ENCODE measurements at regions not wholly inside any gene's neighbourhood (a gene's known extent, or its start where the extent isn't known, plus 50 kb on each side); places are given as distances from the start of the nearest gene placed in this dataset.
"Not testable (repeated sequence)": the region's sequence is repeated elsewhere in the genome, so short reads cannot be mapped to it uniquely, and the experiment has no call there.

DNA sequence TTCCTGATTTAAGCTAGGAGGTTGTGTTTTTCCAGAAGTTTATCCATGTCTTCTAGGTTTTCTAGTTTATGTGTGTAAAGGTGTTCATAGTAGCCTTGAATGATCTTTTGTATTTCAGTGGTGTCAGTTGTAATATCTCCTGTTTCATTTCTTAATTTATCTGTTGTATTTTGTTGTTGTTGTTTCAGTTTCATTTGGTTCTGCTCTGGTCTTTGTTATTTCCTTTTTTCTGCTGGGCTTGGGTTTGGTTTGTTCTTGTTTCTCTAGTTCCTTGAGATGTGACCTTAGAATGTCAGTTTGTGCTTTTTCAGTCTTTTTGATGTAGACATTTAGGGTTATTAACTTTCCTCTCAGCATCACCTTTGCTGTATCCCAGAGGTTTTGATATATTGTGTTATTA lies 62.8 kb downstream of the SCP2D1 start:
- TF ChIP-seq, protein P1, sequence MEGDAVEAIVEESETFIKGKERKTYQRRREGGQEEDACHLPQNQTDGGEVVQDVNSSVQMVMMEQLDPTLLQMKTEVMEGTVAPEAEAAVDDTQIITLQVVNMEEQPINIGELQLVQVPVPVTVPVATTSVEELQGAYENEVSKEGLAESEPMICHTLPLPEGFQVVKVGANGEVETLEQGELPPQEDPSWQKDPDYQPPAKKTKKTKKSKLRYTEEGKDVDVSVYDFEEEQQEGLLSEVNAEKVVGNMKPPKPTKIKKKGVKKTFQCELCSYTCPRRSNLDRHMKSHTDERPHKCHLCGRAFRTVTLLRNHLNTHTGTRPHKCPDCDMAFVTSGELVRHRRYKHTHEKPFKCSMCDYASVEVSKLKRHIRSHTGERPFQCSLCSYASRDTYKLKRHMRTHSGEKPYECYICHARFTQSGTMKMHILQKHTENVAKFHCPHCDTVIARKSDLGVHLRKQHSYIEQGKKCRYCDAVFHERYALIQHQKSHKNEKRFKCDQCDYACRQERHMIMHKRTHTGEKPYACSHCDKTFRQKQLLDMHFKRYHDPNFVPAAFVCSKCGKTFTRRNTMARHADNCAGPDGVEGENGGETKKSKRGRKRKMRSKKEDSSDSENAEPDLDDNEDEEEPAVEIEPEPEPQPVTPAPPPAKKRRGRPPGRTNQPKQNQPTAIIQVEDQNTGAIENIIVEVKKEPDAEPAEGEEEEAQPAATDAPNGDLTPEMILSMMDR (IDR thresholded peaks at IDR 0.05 in 2 of 3, conservative IDR thresholded peaks at IDR 0.05 in 1 of 3; ENCODE audit: insufficient read depth in 2 of 3, low read depth in 1 of 3, low read length in 3 of 3), result not testable (repeated sequence)
- not testable (repeated sequence) for TF ChIP-seq NR2C2 (CRISPR knock-in tag; IDR thresholded peaks at IDR 0.05); NR2C2 (tag; IDR thresholded peaks at IDR 0.05); CSDE1 (IDR thresholded peaks at IDR 0.05); NFATC3 (IDR thresholded peaks at IDR 0.05); RAD21 (CRISPR knock-in tag; conservative IDR thresholded peaks at IDR 0.05 in 1 of 2, IDR thresholded peaks at IDR 0.05 in 1 of 2); PML (IDR thresholded peaks at IDR 0.05; ENCODE audit: low read length); HNRNPLL (IDR thresholded peaks at IDR 0.05; ENCODE audit: low read depth, low read length, poor library complexity, severe bottlenecking); ZNF77 (CRISPR knock-in tag; IDR thresholded peaks at IDR 0.05)
- TF ChIP-seq, protein P2, sequence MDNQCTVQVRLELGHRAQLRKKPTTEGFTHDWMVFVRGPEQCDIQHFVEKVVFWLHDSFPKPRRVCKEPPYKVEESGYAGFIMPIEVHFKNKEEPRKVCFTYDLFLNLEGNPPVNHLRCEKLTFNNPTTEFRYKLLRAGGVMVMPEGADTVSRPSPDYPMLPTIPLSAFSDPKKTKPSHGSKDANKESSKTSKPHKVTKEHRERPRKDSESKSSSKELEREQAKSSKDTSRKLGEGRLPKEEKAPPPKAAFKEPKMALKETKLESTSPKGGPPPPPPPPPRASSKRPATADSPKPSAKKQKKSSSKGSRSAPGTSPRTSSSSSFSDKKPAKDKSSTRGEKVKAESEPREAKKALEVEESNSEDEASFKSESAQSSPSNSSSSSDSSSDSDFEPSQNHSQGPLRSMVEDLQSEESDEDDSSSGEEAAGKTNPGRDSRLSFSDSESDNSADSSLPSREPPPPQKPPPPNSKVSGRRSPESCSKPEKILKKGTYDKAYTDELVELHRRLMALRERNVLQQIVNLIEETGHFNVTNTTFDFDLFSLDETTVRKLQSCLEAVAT (IDR thresholded peaks at IDR 0.05), result not testable (repeated sequence)
